NCI-H345 treated with DMSO at 0.1 percent for 48 hours (cell line): ENCODE measurements at regions not wholly inside any gene's neighbourhood (a gene's known extent, or its start where the extent isn't known, plus 50 kb on each side); places are given as distances from the start of the nearest gene placed in this dataset.
"Not testable (repeated sequence)": the region's sequence is repeated elsewhere in the genome, so short reads cannot be mapped to it uniquely, and the experiment has no call there.

ENCODE experiments used
- DNase-seq: peaks from one replicate; lab custom pipeline; 2025; ENCODE audit not compliant: unreplicated experiment; lab: John Stamatoyannopoulos, UW

- no peak for DNase-seq
These were observed 123.3 kb downstream of the CCER1 start for GRCh38 chr12:90831712-90832111.

- no peak for DNase-seq
These were observed 125.9 kb downstream of the CCER1 start for GRCh38 chr12:90829044-90829443.

- no peak for DNase-seq
These were observed 126.4 kb downstream of the CCER1 start for GRCh38 chr12:90828621-90829020.

GRCh38 chr12:90827567-90827966 lies 127.4 kb downstream of the CCER1 start:
- no peak for DNase-seq

GRCh38 chr12:90826036-90826435 lies 128.9 kb downstream of the CCER1 start:
- no peak for DNase-seq

- no peak for DNase-seq
These were observed 131.1 kb downstream of the CCER1 start for GRCh38 chr12:90823859-90824258.

- no peak for DNase-seq
These were observed 135.3 kb downstream of the CCER1 start for GRCh38 chr12:90819709-90820108.

GRCh38 chr12:90816353-90817089 lies 138.5 kb downstream of the CCER1 start:
- DNase-seq = no peak

GRCh38 chr12:90809940-90810339 lies 145.0 kb downstream of the CCER1 start:
- DNase-seq = no peak

GRCh38 chr12:90808568-90808967 lies 146.4 kb downstream of the CCER1 start:
- no peak for DNase-seq

- DNase-seq = no peak
These were observed 152.2 kb downstream of the CCER1 start for GRCh38 chr12:90802727-90803126.

GRCh38 chr12:90801776-90802175 lies 153.2 kb downstream of the CCER1 start:
- DNase-seq = no peak

- no peak for DNase-seq
These were observed 160.8 kb downstream of the CCER1 start for GRCh38 chr12:90794212-90794611.

GRCh38 chr12:90792718-90793117 lies 162.3 kb downstream of the CCER1 start:
- not testable (repeated sequence) for DNase-seq

GRCh38 chr12:90791445-90791844 lies 163.5 kb downstream of the CCER1 start:
- DNase-seq = no peak

GRCh38 chr12:90790747-90791146 lies 164.2 kb downstream of the CCER1 start:
- DNase-seq = no peak

GRCh38 chr12:90773491-90773890 lies 181.5 kb downstream of the CCER1 start:
- no peak for DNase-seq

GRCh38 chr12:90770861-90771260 lies 184.1 kb downstream of the CCER1 start:
- no peak for DNase-seq

- no peak for DNase-seq
These were observed 197.0 kb downstream of the CCER1 start for GRCh38 chr12:90757957-90758356.

GRCh38 chr12:90745211-90745610 lies 209.8 kb downstream of the CCER1 start:
- no peak for DNase-seq

- DNase-seq = no peak
These were observed 213.4 kb downstream of the CCER1 start for GRCh38 chr12:90741611-90742010.

GRCh38 chr12:90729736-90730135 lies 225.2 kb downstream of the CCER1 start:
- no peak for DNase-seq

GRCh38 chr12:90712671-90713070 lies 242.3 kb downstream of the CCER1 start:
- DNase-seq = no peak
